ENCODE measurements at regions not wholly inside any gene's neighbourhood (a gene's known extent, or its start where the extent isn't known, plus 50 kb on each side); places are given as distances from the start of the nearest gene placed in this dataset.
"Not testable (repeated sequence)": the region's sequence is repeated elsewhere in the genome, so short reads cannot be mapped to it uniquely, and the experiment has no call there.

GRCh38 chr6:27773542-27774263 is 138.5 kb downstream of the OR2B2 start:
- H3K27ac Mint-ChIP-seq: not testable (repeated sequence)
- intact Hi-C loops (cut with micrococcal nuclease): loop anchor here (2.0 kb wide), 1 partner anchor 17 kb away; no protein-coding TSS in a partner anchor
- peaks cover 30% of the 10 kb centered on the region for H3K27me3 Mint-ChIP-seq (ENCODE audit: low read depth)

GRCh38 chr6:27772261-27773001 is 139.8 kb downstream of the OR2B2 start:
- intact Hi-C loops (cut with micrococcal nuclease): loop anchor here (1.0 to 2.0 kb wide), 3 partner anchors 16 to 123 kb away; no protein-coding TSS in a partner anchor
- no peaks in the 10 kb centered on the region for H3K36me3 Mint-ChIP-seq (ENCODE audit: low read depth)
- peak; percentile 82 for DNase-seq (ENCODE audit: low spot score)
- H3K27me3 Mint-ChIP-seq (ENCODE audit: low read depth): peaks cover 20% of the 10 kb centered on the region
- H3K4me3 Mint-ChIP-seq (ENCODE audit: low read depth): no peak overlapping the region
- peak overlapping the region; percentile 43 for H3K27ac Mint-ChIP-seq
- H3K9me3 Mint-ChIP-seq: no peaks in the 10 kb centered on the region
- peaks cover 12% of the 10 kb centered on the region for H3K4me1 Mint-ChIP-seq (ENCODE audit: low read depth)

More at GRCh38 chr6:27773542-27774263, 138.5 kb downstream of the OR2B2 start:
- not testable (repeated sequence) for DNase-seq (ENCODE audit: low spot score); H3K36me3 Mint-ChIP-seq (ENCODE audit: low read depth); H3K9me3 Mint-ChIP-seq; H3K4me3 Mint-ChIP-seq (ENCODE audit: low read depth)
- peaks cover 12% of the 10 kb centered on the region for H3K4me1 Mint-ChIP-seq (ENCODE audit: low read depth)

- Mint-ChIP-seq H3K9me3 (no peaks in the 10 kb centered on the region), H3K27ac (no peak overlapping the region), H3K27me3 (ENCODE audit: low read depth) (peaks cover 13% of the 10 kb centered on the region), H3K4me3 (ENCODE audit: low read depth) (no peak overlapping the region), H3K4me1 (ENCODE audit: low read depth) (peaks cover 12% of the 10 kb centered on the region), H3K36me3 (ENCODE audit: low read depth) (no peaks in the 10 kb centered on the region)
- intact Hi-C loops (cut with micrococcal nuclease): no loop called here
- DNase-seq (ENCODE audit: low spot score): no peak
These were observed 141.0 kb downstream of the OR2B2 start for GRCh38 chr6:27771235-27771634.

- Mint-ChIP-seq H3K27me3 (ENCODE audit: low read depth) (peaks cover 12% of the 10 kb centered on the region), H3K36me3 (ENCODE audit: low read depth) (no peaks in the 10 kb centered on the region), H3K27ac (no peak overlapping the region), H3K4me1 (ENCODE audit: low read depth) (peaks cover 12% of the 10 kb centered on the region), H3K9me3 (no peaks in the 10 kb centered on the region), H3K4me3 (ENCODE audit: low read depth) (no peak overlapping the region)
- intact Hi-C loops (cut with micrococcal nuclease): no loop called here
- DNase-seq (ENCODE audit: low spot score): no peak
These were observed 141.5 kb downstream of the OR2B2 start for GRCh38 chr6:27770724-27771123.

- intact Hi-C loops (cut with micrococcal nuclease): no loop called here
- Mint-ChIP-seq H3K27ac (no peak overlapping the region), H3K36me3 (ENCODE audit: low read depth) (no peaks in the 10 kb centered on the region), H3K9me3 (no peaks in the 10 kb centered on the region), H3K27me3 (ENCODE audit: low read depth) (peaks cover 9% of the 10 kb centered on the region), H3K4me1 (ENCODE audit: low read depth) (peaks cover 12% of the 10 kb centered on the region), H3K4me3 (ENCODE audit: low read depth) (no peak overlapping the region)
- DNase-seq (ENCODE audit: low spot score): no peak
These were observed 143.6 kb downstream of the OR2B2 start for GRCh38 chr6:27768556-27768955.

GRCh38 chr6:27767851-27768250 is 144.3 kb downstream of the OR2B2 start:
- Mint-ChIP-seq H3K4me1 (ENCODE audit: low read depth) (peaks cover 12% of the 10 kb centered on the region), H3K36me3 (ENCODE audit: low read depth) (no peaks in the 10 kb centered on the region), H3K27ac (no peak overlapping the region), H3K4me3 (ENCODE audit: low read depth) (no peak overlapping the region), H3K9me3 (no peaks in the 10 kb centered on the region), H3K27me3 (ENCODE audit: low read depth) (peaks cover 9% of the 10 kb centered on the region)
- DNase-seq (ENCODE audit: low spot score): no peak
- intact Hi-C loops (cut with micrococcal nuclease): no loop called here

- H3K4me3 Mint-ChIP-seq (ENCODE audit: low read depth): no peak overlapping the region
- H3K27ac Mint-ChIP-seq: no peak overlapping the region
- no peaks in the 10 kb centered on the region for H3K36me3 Mint-ChIP-seq (ENCODE audit: low read depth)
- H3K27me3 Mint-ChIP-seq (ENCODE audit: low read depth): peaks cover 8% of the 10 kb centered on the region
- H3K4me1 Mint-ChIP-seq (ENCODE audit: low read depth): peaks cover 6% of the 10 kb centered on the region
- no peaks in the 10 kb centered on the region for H3K9me3 Mint-ChIP-seq
- intact Hi-C loops (cut with micrococcal nuclease): no loop called here
- DNase-seq (ENCODE audit: low spot score): no peak
These were observed 145.8 kb downstream of the OR2B2 start for GRCh38 chr6:27766405-27766804.

- DNase-seq (ENCODE audit: low spot score): no peak
- intact Hi-C loops (cut with micrococcal nuclease): no loop called here
- Mint-ChIP-seq H3K27ac (no peak overlapping the region), H3K4me1 (ENCODE audit: low read depth) (peaks cover 14% of the 10 kb centered on the region), H3K4me3 (ENCODE audit: low read depth) (no peak overlapping the region), H3K36me3 (ENCODE audit: low read depth) (no peaks in the 10 kb centered on the region), H3K27me3 (ENCODE audit: low read depth) (peaks cover 2% of the 10 kb centered on the region), H3K9me3 (no peaks in the 10 kb centered on the region)
These were observed 147.1 kb downstream of the OR2B2 start for GRCh38 chr6:27765028-27765590.

GRCh38 chr6:27761391-27761790 is 150.8 kb downstream of the OR2B2 start:
- intact Hi-C loops (cut with micrococcal nuclease): no loop called here

GRCh38 chr6:27760464-27760863 is 151.7 kb downstream of the OR2B2 start:
- DNase-seq (ENCODE audit: low spot score): no peak
- intact Hi-C loops (cut with micrococcal nuclease): no loop called here
- no peaks in the 10 kb centered on the region for H3K9me3 Mint-ChIP-seq
- peaks cover 41% of the 10 kb centered on the region for H3K4me1 Mint-ChIP-seq (ENCODE audit: low read depth)
- H3K36me3 Mint-ChIP-seq (ENCODE audit: low read depth): peaks cover 3% of the 10 kb centered on the region
- no peaks in the 10 kb centered on the region for H3K27me3 Mint-ChIP-seq (ENCODE audit: low read depth)
- no peak overlapping the region for H3K4me3 Mint-ChIP-seq (ENCODE audit: low read depth)
- no peak overlapping the region for H3K27ac Mint-ChIP-seq

More at GRCh38 chr6:27761391-27761790, 150.8 kb downstream of the OR2B2 start:
- DNase-seq (ENCODE audit: low spot score): no peak
- no peak overlapping the region for H3K4me3 Mint-ChIP-seq (ENCODE audit: low read depth)
- no peaks in the 10 kb centered on the region for H3K9me3 Mint-ChIP-seq
- no peaks in the 10 kb centered on the region for H3K27me3 Mint-ChIP-seq (ENCODE audit: low read depth)
- H3K27ac Mint-ChIP-seq: no peak overlapping the region
- peaks cover 3% of the 10 kb centered on the region for H3K36me3 Mint-ChIP-seq (ENCODE audit: low read depth)
- peaks cover 35% of the 10 kb centered on the region for H3K4me1 Mint-ChIP-seq (ENCODE audit: low read depth)

GRCh38 chr6:27759930-27760329 is 152.3 kb downstream of the OR2B2 start:
- no peak for DNase-seq (ENCODE audit: low spot score)
- intact Hi-C loops (cut with micrococcal nuclease): loop anchor here (5.0 to 10.0 kb wide), 2 partner anchors 165 to 1473 kb away; a partner anchor contains a TSS
- no peaks in the 10 kb centered on the region for H3K27me3 Mint-ChIP-seq (ENCODE audit: low read depth)
- peaks cover 3% of the 10 kb centered on the region for H3K36me3 Mint-ChIP-seq (ENCODE audit: low read depth)
- H3K27ac Mint-ChIP-seq: no peak overlapping the region
- peaks cover 44% of the 10 kb centered on the region for H3K4me1 Mint-ChIP-seq (ENCODE audit: low read depth)
- H3K9me3 Mint-ChIP-seq: no peaks in the 10 kb centered on the region
- H3K4me3 Mint-ChIP-seq (ENCODE audit: low read depth): no peak overlapping the region

- intact Hi-C loops (cut with micrococcal nuclease): loop anchor here (5.0 to 10.0 kb wide), 2 partner anchors 164 to 1471 kb away; a partner anchor contains a TSS
- no peaks in the 10 kb centered on the region for H3K27me3 Mint-ChIP-seq (ENCODE audit: low read depth)
These were observed 153.7 kb downstream of the OR2B2 start for GRCh38 chr6:27758491-27758890.

More at GRCh38 chr6:27758491-27758890, 153.7 kb downstream of the OR2B2 start:
- H3K9me3 Mint-ChIP-seq: no peaks in the 10 kb centered on the region
- H3K27ac Mint-ChIP-seq: peak overlapping the region; percentile 60
- peaks cover 54% of the 10 kb centered on the region for H3K4me1 Mint-ChIP-seq (ENCODE audit: low read depth)
- peaks cover 3% of the 10 kb centered on the region for H3K36me3 Mint-ChIP-seq (ENCODE audit: low read depth)
- DNase-seq (ENCODE audit: low spot score): no peak
- H3K4me3 Mint-ChIP-seq (ENCODE audit: low read depth): peak overlapping the region; percentile 92
